HEK293 (cell line): ENCODE measurements at regions not wholly inside any gene's neighbourhood (a gene's known extent, or its start where the extent isn't known, plus 50 kb on each side); places are given as distances from the start of the nearest gene placed in this dataset.

ENCODE experiments used
- BCL11A ChIP-seq: fragments of 450-650 bp; formaldehyde crosslinking; IDR thresholded peaks from 2 replicates; pipeline ENCODE4 v1.5.1; 2016; ENCODE audit warnings: low read depth, missing biosample characterization, missing genetic modification characterization
- GLI4 ChIP-seq: fragments of 450-650 bp; formaldehyde crosslinking; IDR thresholded peaks from 2 replicates; pipeline ENCODE4 v1.5.1; 2016; ENCODE audit warnings: missing biosample characterization, missing genetic modification characterization
- IKZF3 ChIP-seq: fragments of 450-650 bp; IDR thresholded peaks from 2 replicates; pipeline ENCODE4 v1.5.0; 2018; ENCODE audit warnings: missing biosample characterization, mild to moderate bottlenecking, missing genetic modification characterization, moderate library complexity
- KLF10 ChIP-seq: fragments of 450-650 bp; IDR thresholded peaks from 2 replicates; pipeline ENCODE4 v1.5.1; 2018; ENCODE audit warnings: missing biosample characterization, mild to moderate bottlenecking, missing genetic modification characterization
- KLF8 ChIP-seq: fragments of 450-650 bp; formaldehyde crosslinking; IDR thresholded peaks from 2 replicates; pipeline ENCODE4 v1.5.1; 2016; ENCODE audit warnings: missing biosample characterization, missing genetic modification characterization
- MZF1 ChIP-seq: fragments of 450-650 bp; formaldehyde crosslinking; IDR thresholded peaks from 2 replicates; pipeline ENCODE4 v1.5.1; 2017; ENCODE audit warnings: missing biosample characterization, missing genetic modification characterization, borderline replicate concordance
- PATZ1 ChIP-seq: fragments of 450-650 bp; formaldehyde crosslinking; IDR thresholded peaks from 2 replicates; pipeline ENCODE4 v1.5.1; 2016; ENCODE audit warnings: missing biosample characterization, missing genetic modification characterization
- SP7 ChIP-seq: fragments of 450-650 bp; formaldehyde crosslinking; IDR thresholded peaks from 2 replicates; pipeline ENCODE4 v1.5.1; 2016; ENCODE audit warnings: missing biosample characterization, missing genetic modification characterization
- ZEB2 ChIP-seq: fragments of 450-650 bp; formaldehyde crosslinking; IDR thresholded peaks from 2 replicates; pipeline ENCODE4 v1.5.1; 2016; ENCODE audit warnings: missing biosample characterization, missing genetic modification characterization
- ZIC2 ChIP-seq: fragments of 450-650 bp; formaldehyde crosslinking; IDR thresholded peaks from 2 replicates; pipeline ENCODE4 v1.5.1; 2016; ENCODE audit warnings: missing biosample characterization, missing genetic modification characterization
- ZNF114 ChIP-seq: fragments of 450-650 bp; formaldehyde crosslinking; IDR thresholded peaks from 2 replicates; pipeline ENCODE4 v1.5.0; 2017; ENCODE audit warnings: missing biosample characterization, missing genetic modification characterization
- ZNF155 ChIP-seq: fragments of 450-650 bp; formaldehyde crosslinking; IDR thresholded peaks from 2 replicates; pipeline ENCODE4 v1.5.1; 2016; ENCODE audit warnings: missing biosample characterization, missing genetic modification characterization
- ZNF169 ChIP-seq: fragments of 450-650 bp; formaldehyde crosslinking; IDR thresholded peaks from 2 replicates; pipeline ENCODE4 v1.5.1; 2016; ENCODE audit warnings: missing biosample characterization, missing genetic modification characterization
- ZNF23 ChIP-seq: fragments of 450-650 bp; formaldehyde crosslinking; IDR thresholded peaks from 2 replicates; pipeline ENCODE4 v1.5.1; 2016; ENCODE audit warnings: missing biosample characterization, missing genetic modification characterization, borderline replicate concordance
- ZNF366 ChIP-seq: fragments of 450-650 bp; formaldehyde crosslinking; conservative IDR thresholded peaks from 2 replicates; pipeline ENCODE4 v1.5.1; 2016; ENCODE audit warnings: missing biosample characterization, missing genetic modification characterization
- ZNF391 ChIP-seq: fragments of 450-650 bp; formaldehyde crosslinking; IDR thresholded peaks from 2 replicates; pipeline ENCODE4 v1.5.1; 2016; ENCODE audit warnings: low read depth, missing biosample characterization, missing genetic modification characterization, borderline replicate concordance
- ZNF416 ChIP-seq: fragments of 450-650 bp; formaldehyde crosslinking; IDR thresholded peaks from 2 replicates; pipeline ENCODE4 v1.5.1; 2016; ENCODE audit warnings: missing biosample characterization, missing genetic modification characterization
- ZNF518A ChIP-seq: fragments of 450-650 bp; formaldehyde crosslinking; conservative IDR thresholded peaks from 2 replicates; pipeline ENCODE4 v1.5.1; 2016; ENCODE audit warnings: low read depth, missing biosample characterization, missing genetic modification characterization
- ZNF558 ChIP-seq: fragments of 450-650 bp; formaldehyde crosslinking; IDR thresholded peaks from 2 replicates; pipeline ENCODE4 v1.5.1; 2016; ENCODE audit warnings: missing biosample characterization, missing genetic modification characterization
- ZNF626 ChIP-seq: fragments of 450-650 bp; sonication (Bioruptor Pico); formaldehyde crosslinking; IDR thresholded peaks from 2 replicates; pipeline ENCODE4 v1.5.1; 2018; ENCODE audit warnings: missing biosample characterization, missing genetic modification characterization, inconsistent platforms
- ZNF660 ChIP-seq: fragments of 450-650 bp; IDR thresholded peaks from 2 replicates; pipeline ENCODE4 v1.5.1; 2018; ENCODE audit warnings: missing biosample characterization, mild to moderate bottlenecking, missing genetic modification characterization
- ZNF785 ChIP-seq: fragments of 450-650 bp; formaldehyde crosslinking; IDR thresholded peaks from 2 replicates; pipeline ENCODE4 v1.5.1; 2016; ENCODE audit warnings: missing biosample characterization, missing genetic modification characterization
- ZNF791 ChIP-seq: fragments of 450-650 bp; formaldehyde crosslinking; IDR thresholded peaks from 2 replicates; pipeline ENCODE4 v1.5.1; 2016; ENCODE audit warnings: missing biosample characterization, missing genetic modification characterization
- TF ChIP-seq, protein P1 (sequence below): fragments of 450-650 bp; formaldehyde crosslinking; IDR thresholded peaks from 2 replicates; pipeline ENCODE4 v1.5.1; 2016; ENCODE audit warnings: missing biosample characterization, missing genetic modification characterization, borderline replicate concordance
- TF ChIP-seq, protein P2 (sequence below): fragments of 450-650 bp; formaldehyde crosslinking; IDR thresholded peaks from 2 replicates; pipeline ENCODE4 v1.5.1; 2017; ENCODE audit warnings: missing biosample characterization, mild to moderate bottlenecking, missing genetic modification characterization, moderate library complexity
- TF ChIP-seq, protein P3 (sequence below): fragments of 450-650 bp; formaldehyde crosslinking; IDR thresholded peaks from 2 replicates; pipeline ENCODE4 v1.5.1; 2016; ENCODE audit warnings: missing biosample characterization, missing genetic modification characterization, low read depth

DNA sequence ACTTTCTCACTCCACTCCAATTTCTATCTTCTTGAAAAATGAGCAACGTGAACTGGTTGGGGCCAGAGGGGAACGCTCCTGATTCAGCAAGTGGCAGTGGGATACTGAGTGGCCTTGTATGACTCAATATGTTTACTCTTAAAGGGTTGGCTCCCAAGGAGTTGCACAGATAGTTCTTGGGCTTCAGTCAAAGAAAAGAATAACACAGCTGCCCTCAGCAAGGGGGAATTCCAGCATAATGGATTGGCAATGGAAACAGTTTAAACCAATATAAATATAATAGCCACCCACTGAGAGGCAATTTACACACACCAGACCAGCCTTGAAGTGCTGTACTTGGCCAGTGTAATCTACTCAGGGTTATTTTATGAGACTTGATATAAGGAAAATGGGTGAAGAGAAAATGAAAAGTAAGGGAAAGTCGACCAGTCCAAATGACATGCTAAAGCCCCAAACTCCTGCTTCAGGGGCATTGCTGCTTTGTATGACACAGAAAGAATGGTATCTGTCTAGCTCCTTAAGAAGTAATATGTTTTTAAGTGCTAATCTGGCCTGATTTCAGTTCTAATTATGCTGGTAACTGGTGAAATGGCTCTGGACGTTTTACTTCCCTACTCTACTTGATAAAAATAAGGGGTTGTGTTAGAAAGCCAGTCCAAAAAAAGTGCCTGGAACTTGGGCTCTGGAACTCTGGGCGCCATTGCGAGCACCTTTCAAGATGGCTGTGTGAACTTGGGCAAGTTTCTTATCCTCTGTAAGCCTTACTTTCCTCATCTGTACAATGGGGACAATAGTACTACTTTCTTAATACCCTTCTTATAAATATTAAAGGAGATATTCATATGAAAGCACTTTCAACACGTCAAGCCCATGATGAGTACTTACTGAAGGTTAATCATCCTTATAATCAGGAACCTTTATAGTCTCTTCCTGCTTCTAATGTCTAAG lies 712.9 kb upstream of the MAP3K7 start (continued):
- TF ChIP-seq ZEB2 (tag by site-specific recombination) (peak; percentile 92), IKZF3 (tag by site-specific recombination) (0 out of 2 replicates have a peak, but pooled peaks have one; percentile 57), ZNF23 (no peak), KLF10 (tag by site-specific recombination) (peak; percentile 70), BCL11A (no peak), ZNF391 (tag by site-specific recombination) (no peak), MZF1 (tag by site-specific recombination) (peak; percentile 72; the same call in 1 of the 2 replicates), SP7 (tag by site-specific recombination) (peak; percentile 24; the same call in 1 of the 2 replicates), ZNF785 (tag by site-specific recombination) (no peak), ZNF660 (tag by site-specific recombination) (0 out of 2 replicates have a peak, but pooled peaks have one; percentile 53), ZNF155 (no peak), ZNF791 (tag by site-specific recombination) (no peak), ZNF169 (tag by site-specific recombination) (no peak), PATZ1 (no peak), ZNF366 (no peak), ZNF114 (tag by site-specific recombination) (no peak), GLI4 (tag by site-specific recombination) (no peak), ZNF558 (tag by site-specific recombination) (no peak), ZNF518A (no peak; the same call in 1 of the 2 replicates), ZNF416 (tag by site-specific recombination) (no peak), ZIC2 (tag by site-specific recombination) (peak; percentile 98), ZNF626 (no peak), KLF8 (tag by site-specific recombination) (peak; percentile 57; the same call in 1 of the 2 replicates)
- TF ChIP-seq, protein P1, sequence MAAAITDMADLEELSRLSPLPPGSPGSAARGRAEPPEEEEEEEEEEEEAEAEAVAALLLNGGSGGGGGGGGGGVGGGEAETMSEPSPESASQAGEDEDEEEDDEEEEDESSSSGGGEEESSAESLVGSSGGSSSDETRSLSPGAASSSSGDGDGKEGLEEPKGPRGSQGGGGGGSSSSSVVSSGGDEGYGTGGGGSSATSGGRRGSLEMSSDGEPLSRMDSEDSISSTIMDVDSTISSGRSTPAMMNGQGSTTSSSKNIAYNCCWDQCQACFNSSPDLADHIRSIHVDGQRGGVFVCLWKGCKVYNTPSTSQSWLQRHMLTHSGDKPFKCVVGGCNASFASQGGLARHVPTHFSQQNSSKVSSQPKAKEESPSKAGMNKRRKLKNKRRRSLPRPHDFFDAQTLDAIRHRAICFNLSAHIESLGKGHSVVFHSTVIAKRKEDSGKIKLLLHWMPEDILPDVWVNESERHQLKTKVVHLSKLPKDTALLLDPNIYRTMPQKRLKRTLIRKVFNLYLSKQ (tag by site-specific recombination), result no peak
- TF ChIP-seq, protein P2, sequence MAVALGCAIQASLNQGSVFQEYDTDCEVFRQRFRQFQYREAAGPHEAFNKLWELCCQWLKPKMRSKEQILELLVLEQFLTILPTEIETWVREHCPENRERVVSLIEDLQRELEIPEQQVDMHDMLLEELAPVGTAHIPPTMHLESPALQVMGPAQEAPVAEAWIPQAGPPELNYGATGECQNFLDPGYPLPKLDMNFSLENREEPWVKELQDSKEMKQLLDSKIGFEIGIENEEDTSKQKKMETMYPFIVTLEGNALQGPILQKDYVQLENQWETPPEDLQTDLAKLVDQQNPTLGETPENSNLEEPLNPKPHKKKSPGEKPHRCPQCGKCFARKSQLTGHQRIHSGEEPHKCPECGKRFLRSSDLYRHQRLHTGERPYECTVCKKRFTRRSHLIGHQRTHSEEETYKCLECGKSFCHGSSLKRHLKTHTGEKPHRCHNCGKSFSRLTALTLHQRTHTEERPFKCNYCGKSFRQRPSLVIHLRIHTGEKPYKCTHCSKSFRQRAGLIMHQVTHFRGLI (tag by site-specific recombination), result no peak
- TF ChIP-seq, protein P3, sequence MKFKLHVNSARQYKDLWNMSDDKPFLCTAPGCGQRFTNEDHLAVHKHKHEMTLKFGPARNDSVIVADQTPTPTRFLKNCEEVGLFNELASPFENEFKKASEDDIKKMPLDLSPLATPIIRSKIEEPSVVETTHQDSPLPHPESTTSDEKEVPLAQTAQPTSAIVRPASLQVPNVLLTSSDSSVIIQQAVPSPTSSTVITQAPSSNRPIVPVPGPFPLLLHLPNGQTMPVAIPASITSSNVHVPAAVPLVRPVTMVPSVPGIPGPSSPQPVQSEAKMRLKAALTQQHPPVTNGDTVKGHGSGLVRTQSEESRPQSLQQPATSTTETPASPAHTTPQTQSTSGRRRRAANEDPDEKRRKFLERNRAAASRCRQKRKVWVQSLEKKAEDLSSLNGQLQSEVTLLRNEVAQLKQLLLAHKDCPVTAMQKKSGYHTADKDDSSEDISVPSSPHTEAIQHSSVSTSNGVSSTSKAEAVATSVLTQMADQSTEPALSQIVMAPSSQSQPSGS (tag by site-specific recombination), result no peak
